GM18508 (cell line): ENCODE measurements at regions not wholly inside any gene's neighbourhood (a gene's known extent, or its start where the extent isn't known, plus 50 kb on each side); places are given as distances from the start of the nearest gene placed in this dataset.
A peak's percentile ranks its signal among the peaks of the same experiment; 100 is the strongest.

Source experiments
- ATAC-seq: cut with Tn5 transposase; IDR thresholded peaks from one replicate; pipeline ENCODE4 v1.9.1; 2021; ENCODE audit warnings: moderate number of reproducible peaks; ENCODE audit not compliant: insufficient read depth, unreplicated experiment

- ATAC-seq = no peak
Observed at GRCh38 chr18:38944446-38945024, 1378.9 kb upstream of the CELF4 start.

GRCh38 chr18:38941711-38942561 lies 1376.3 kb upstream of the CELF4 start:
- ATAC-seq = peak; percentile 1

- ATAC-seq = peak; percentile 80
Observed at GRCh38 chr18:38940863-38941531, 1375.4 kb upstream of the CELF4 start.

- ATAC-seq = peak; percentile 16
Observed at GRCh38 chr18:38940475-38940862, 1374.9 kb upstream of the CELF4 start.

- ATAC-seq = peak; percentile 90
Observed at GRCh38 chr18:38933910-38934510, 1368.4 kb upstream of the CELF4 start.

- no peak for ATAC-seq
Observed at GRCh38 chr18:38933322-38933721, 1367.7 kb upstream of the CELF4 start.

GRCh38 chr18:38932752-38933151 lies 1367.2 kb upstream of the CELF4 start:
- peak; percentile 32 for ATAC-seq

- no peak for ATAC-seq
Observed at GRCh38 chr18:38931754-38932050, 1366.1 kb upstream of the CELF4 start.

- ATAC-seq = no peak
Observed at GRCh38 chr18:38930881-38931753, 1365.5 kb upstream of the CELF4 start.

- ATAC-seq = no peak
Observed at GRCh38 chr18:38923540-38923939, 1357.9 kb upstream of the CELF4 start.

GRCh38 chr18:38923126-38923525 lies 1357.5 kb upstream of the CELF4 start:
- no peak for ATAC-seq

GRCh38 chr18:38909972-38910371 lies 1344.4 kb upstream of the CELF4 start:
- ATAC-seq = no peak

- ATAC-seq = no peak
Observed at GRCh38 chr18:38902796-38903195, 1337.2 kb upstream of the CELF4 start.

GRCh38 chr18:38900445-38900844 lies 1334.8 kb upstream of the CELF4 start:
- no peak for ATAC-seq

- ATAC-seq = no peak
Observed at GRCh38 chr18:38900031-38900430, 1334.4 kb upstream of the CELF4 start.

GRCh38 chr18:38899252-38899651 lies 1333.7 kb upstream of the CELF4 start:
- no peak for ATAC-seq

- ATAC-seq = no peak
Observed at GRCh38 chr18:38898167-38898566, 1332.6 kb upstream of the CELF4 start.

GRCh38 chr18:38895560-38895959 lies 1330.0 kb upstream of the CELF4 start:
- no peak for ATAC-seq

- ATAC-seq = no peak
Observed at GRCh38 chr18:38887671-38888020, 1322.0 kb upstream of the CELF4 start.
